Stimulated activated CD8-positive, alpha-beta memory T cell treated with anti-CD3 and anti-CD28 coated beads, Interleukin-2, amount 100 ng/mL, for 48 hours (primary cell): ENCODE measurements at regions not wholly inside any gene's neighbourhood (a gene's known extent, or its start where the extent isn't known, plus 50 kb on each side); places are given as distances from the start of the nearest gene placed in this dataset.
"Not testable (repeated sequence)": the region's sequence is repeated elsewhere in the genome, so short reads cannot be mapped to it uniquely, and the experiment has no call there.

Source experiments
- DNase-seq, 2 donors: peaks; one replicate each; pipeline ENCODE4 v3.0.0-alpha.2; 2020; ENCODE audit warnings: low read depth in 2 of 2

GRCh38 chr2:122063716-122064115 is 308.3 kb downstream of the TSN start:
- DNase-seq = no peak

- DNase-seq = no peak
These were observed 314.8 kb downstream of the TSN start for GRCh38 chr2:122070241-122070731.

GRCh38 chr2:122072666-122073065 is 317.2 kb downstream of the TSN start:
- DNase-seq = no peak

GRCh38 chr2:122074201-122074600 is 318.8 kb downstream of the TSN start:
- no peak for DNase-seq

GRCh38 chr2:122075381-122075780 is 319.9 kb downstream of the TSN start:
- no peak for DNase-seq

- DNase-seq = no peak
These were observed 321.7 kb downstream of the TSN start for GRCh38 chr2:122077114-122077513.

GRCh38 chr2:122077771-122078170 is 322.3 kb downstream of the TSN start:
- DNase-seq = no peak

- no peak for DNase-seq
These were observed 323.0 kb downstream of the TSN start for GRCh38 chr2:122078451-122078850.

GRCh38 chr2:122079844-122080243 is 324.4 kb downstream of the TSN start:
- no peak for DNase-seq

- DNase-seq = no peak
These were observed 324.9 kb downstream of the TSN start for GRCh38 chr2:122080316-122080715.

- DNase-seq = no peak
These were observed 325.4 kb downstream of the TSN start for GRCh38 chr2:122080871-122081270.

- DNase-seq = no peak
These were observed 326.3 kb downstream of the TSN start for GRCh38 chr2:122081751-122082150.

- no peak for DNase-seq
These were observed 328.0 kb downstream of the TSN start for GRCh38 chr2:122083256-122084048.

GRCh38 chr2:122085672-122086071 is 330.2 kb downstream of the TSN start:
- not testable (repeated sequence) for DNase-seq

GRCh38 chr2:122094557-122094956 is 339.1 kb downstream of the TSN start:
- DNase-seq = no peak

GRCh38 chr2:122096761-122097160 is 341.3 kb downstream of the TSN start:
- DNase-seq = no peak

- DNase-seq = no peak
These were observed 342.9 kb downstream of the TSN start for GRCh38 chr2:122098306-122098705.

GRCh38 chr2:122100346-122100745 is 344.9 kb downstream of the TSN start:
- no peak for DNase-seq

- DNase-seq = no peak
These were observed 345.3 kb downstream of the TSN start for GRCh38 chr2:122100756-122101155.

- no peak for DNase-seq
These were observed 345.9 kb downstream of the TSN start for GRCh38 chr2:122101319-122101718.

- no peak for DNase-seq
These were observed 349.9 kb downstream of the TSN start for GRCh38 chr2:122105171-122105876.

GRCh38 chr2:122105877-122106206 is 350.4 kb downstream of the TSN start:
- no peak for DNase-seq

- DNase-seq = no peak
These were observed 352.7 kb downstream of the TSN start for GRCh38 chr2:122108186-122108585.
